ENCODE measurements at regions not wholly inside any gene's neighbourhood (a gene's known extent, or its start where the extent isn't known, plus 50 kb on each side); places are given as distances from the start of the nearest gene placed in this dataset.

DNA sequence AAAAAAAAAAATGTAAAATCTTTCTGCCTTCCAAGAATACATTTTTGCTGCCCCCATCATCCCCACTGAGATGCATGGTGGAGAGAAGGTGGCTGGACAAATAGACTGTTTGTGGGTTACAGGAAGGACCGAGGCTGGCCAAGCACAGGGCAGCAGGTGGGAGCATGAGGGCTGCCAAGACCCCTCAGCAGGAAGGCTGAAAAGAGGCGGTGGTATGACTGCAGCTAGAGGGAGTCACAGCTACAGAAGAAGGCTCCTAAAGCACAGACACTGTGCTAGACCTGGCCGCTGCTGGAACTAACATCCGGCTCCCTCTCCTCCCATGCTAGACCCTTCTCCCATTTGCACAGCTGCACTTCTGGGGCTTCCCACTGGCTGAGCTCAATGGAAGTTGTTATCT, 289.6 kb downstream of the TCERG1L start:
- TF ChIP-seq, protein P1, sequence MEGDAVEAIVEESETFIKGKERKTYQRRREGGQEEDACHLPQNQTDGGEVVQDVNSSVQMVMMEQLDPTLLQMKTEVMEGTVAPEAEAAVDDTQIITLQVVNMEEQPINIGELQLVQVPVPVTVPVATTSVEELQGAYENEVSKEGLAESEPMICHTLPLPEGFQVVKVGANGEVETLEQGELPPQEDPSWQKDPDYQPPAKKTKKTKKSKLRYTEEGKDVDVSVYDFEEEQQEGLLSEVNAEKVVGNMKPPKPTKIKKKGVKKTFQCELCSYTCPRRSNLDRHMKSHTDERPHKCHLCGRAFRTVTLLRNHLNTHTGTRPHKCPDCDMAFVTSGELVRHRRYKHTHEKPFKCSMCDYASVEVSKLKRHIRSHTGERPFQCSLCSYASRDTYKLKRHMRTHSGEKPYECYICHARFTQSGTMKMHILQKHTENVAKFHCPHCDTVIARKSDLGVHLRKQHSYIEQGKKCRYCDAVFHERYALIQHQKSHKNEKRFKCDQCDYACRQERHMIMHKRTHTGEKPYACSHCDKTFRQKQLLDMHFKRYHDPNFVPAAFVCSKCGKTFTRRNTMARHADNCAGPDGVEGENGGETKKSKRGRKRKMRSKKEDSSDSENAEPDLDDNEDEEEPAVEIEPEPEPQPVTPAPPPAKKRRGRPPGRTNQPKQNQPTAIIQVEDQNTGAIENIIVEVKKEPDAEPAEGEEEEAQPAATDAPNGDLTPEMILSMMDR (IDR thresholded peaks at IDR 0.05; ENCODE audit: insufficient read depth, low read length), result no peak
- TF ChIP-seq POLR2AphosphoS5 (IDR thresholded peaks at IDR 0.05; ENCODE audit: low read depth), result no peak
